Keratinocyte (primary cell): ENCODE measurements at regions not wholly inside any gene's neighbourhood (a gene's known extent, or its start where the extent isn't known, plus 50 kb on each side); places are given as distances from the start of the nearest gene placed in this dataset.

Source experiments
- DNase-seq: peaks from one replicate; pipeline ENCODE4 v3.0.0-alpha.2; 2011; ENCODE audit warnings: low read depth, missing footprints, low spot score
- FAIRE-seq: peaks from 2 replicates; lab custom pipeline; 2011; peaks lifted over from hg19 to GRCh38; lab: Jason Lieb, UNC
- H2AFZ ChIP-seq: 2 replicates; pipeline ENCODE4 v1.6.0; 2012; ENCODE audit warnings: low read length, control low read depth, inconsistent platforms; ENCODE audit not compliant: control insufficient read depth
- H3K27ac ChIP-seq: 2 replicates; pipeline ENCODE4 v1.5.1; 2011; ENCODE audit warnings: low read length; ENCODE audit not compliant: control insufficient read depth, insufficient read depth
- H3K27me3 ChIP-seq: 3 replicates; pipeline ENCODE4 v1.6.0; 2011; ENCODE audit warnings: low read length; ENCODE audit not compliant: control insufficient read depth, insufficient read depth; ENCODE audit errors: extremely low read depth
- H3K36me3 ChIP-seq, 2 experiments: 2 replicates in 1 of 2; 3 replicates in 1 of 2; pipeline ENCODE4 v1.5.1; 2011; ENCODE audit warnings: low read length in 2 of 2, mild to moderate bottlenecking in 1 of 2; ENCODE audit not compliant: control insufficient read depth in 2 of 2, insufficient read depth in 2 of 2; ENCODE audit errors: extremely low read depth in 1 of 2
- H3K4me1 ChIP-seq: 3 replicates; pipeline ENCODE4 v1.5.1; 2011; ENCODE audit warnings: low read length; ENCODE audit not compliant: control insufficient read depth, insufficient read depth; ENCODE audit errors: extremely low read depth
- H3K4me2 ChIP-seq: 3 replicates; pipeline ENCODE4 v1.6.0; 2011; ENCODE audit warnings: low read depth, low read length; ENCODE audit not compliant: control insufficient read depth, insufficient read depth; ENCODE audit errors: extremely low read depth
- H3K4me3 ChIP-seq, 3 experiments: fragments of 200-600 bp in 1 of 3; sonication (generic) in 1 of 3; 2 replicates in 2 of 3; 3 replicates in 1 of 3; pipeline ENCODE4 v1.5.1; 2011 to 2016; ENCODE audit warnings: low read length in 3 of 3, mild to moderate bottlenecking in 3 of 3, control low read depth in 2 of 3, inconsistent platforms in 1 of 3, low read depth in 1 of 3, mixed read lengths in 1 of 3, mixed run types in 1 of 3, moderate library complexity in 1 of 3; ENCODE audit not compliant: control insufficient read depth in 2 of 3, insufficient read depth in 2 of 3; ENCODE audit errors: extremely low read depth in 1 of 3
- H3K79me2 ChIP-seq: 2 replicates; pipeline ENCODE4 v1.6.0; 2012; ENCODE audit warnings: low read length; ENCODE audit not compliant: control insufficient read depth, insufficient read depth
- H3K9ac ChIP-seq: 3 replicates; pipeline ENCODE4 v1.6.0; 2011; ENCODE audit warnings: low read length; ENCODE audit not compliant: control insufficient read depth, insufficient read depth; ENCODE audit errors: extremely low read depth
- H3K9me1 ChIP-seq: 3 replicates; pipeline ENCODE4 v1.6.0; 2011; ENCODE audit warnings: low read length; ENCODE audit not compliant: control insufficient read depth, insufficient read depth; ENCODE audit errors: extremely low read depth
- H3K9me3 ChIP-seq: 2 replicates; pipeline ENCODE4 v1.5.1; 2012; ENCODE audit warnings: low read depth, low read length; ENCODE audit not compliant: control insufficient read depth
- H4K20me1 ChIP-seq: 3 replicates; pipeline ENCODE4 v1.6.0; 2011; ENCODE audit warnings: low read length; ENCODE audit not compliant: control insufficient read depth, insufficient read depth; ENCODE audit errors: extremely low read depth
- EZH2 ChIP-seq: IDR thresholded peaks from one replicate; pipeline ENCODE4 v1.6.1; 2012; ENCODE audit warnings: inconsistent platforms, mild to moderate bottlenecking, low read length, moderate library complexity
- dilution Hi-C: fragments of 300-500 bp; cut with MboI; formaldehyde crosslinking; loops from one replicate; pipeline ENCODE4 v1.7.0; 2020; ENCODE audit warnings: low sequenced_read_pairs; ENCODE audit not compliant: extremely low pct_ligation_motif_present
- TF ChIP-seq, protein P1 (sequence below), 3 experiments: IDR thresholded peaks in 1 of 3; conservative IDR thresholded peaks in 1 of 3; optimal IDR thresholded peaks in 1 of 3; 2 replicates in 2 of 3; 3 replicates in 1 of 3; pipeline versions ENCODE3 to v1.5.1; 2011; ENCODE audit warnings: low read length in 3 of 3, mild to moderate bottlenecking in 3 of 3, moderate library complexity in 2 of 3, control low read depth in 1 of 3, inconsistent platforms in 1 of 3; ENCODE audit not compliant: insufficient read depth in 2 of 3; ENCODE audit errors: extremely low read depth in 1 of 3

DNA sequence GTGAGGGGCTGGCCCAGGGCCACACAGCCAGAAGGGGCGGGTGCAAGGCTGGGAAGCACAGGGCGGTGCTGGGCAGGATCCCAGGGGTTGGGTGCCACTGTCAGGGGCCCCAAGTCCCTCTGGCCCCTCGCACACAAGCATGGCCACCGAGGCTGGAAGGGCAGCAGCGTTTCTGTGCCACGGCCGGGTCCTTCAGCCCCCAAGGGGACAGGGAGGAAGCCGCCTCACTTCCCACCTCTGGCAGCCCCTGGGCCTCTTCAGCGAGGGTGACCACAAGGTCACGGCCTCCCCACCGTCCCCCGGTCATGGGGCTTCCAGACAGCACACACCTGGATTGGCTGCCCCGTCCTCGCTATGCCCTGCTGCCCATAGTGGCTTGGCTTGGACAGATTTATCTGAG is 77.1 kb upstream of the TTC34 start:
- no peaks in the 10 kb centered on the region for H3K27me3 ChIP-seq
- no peaks in the 10 kb centered on the region for H3K9me1 ChIP-seq
- H3K79me2 ChIP-seq: no peaks in the 10 kb centered on the region
- no peak for FAIRE-seq
- H3K27ac ChIP-seq: no peak overlapping the region
- H4K20me1 ChIP-seq: no peaks in the 10 kb centered on the region
- H3K9me3 ChIP-seq: peaks cover 20% of the 10 kb centered on the region
- TF ChIP-seq, protein P1, sequence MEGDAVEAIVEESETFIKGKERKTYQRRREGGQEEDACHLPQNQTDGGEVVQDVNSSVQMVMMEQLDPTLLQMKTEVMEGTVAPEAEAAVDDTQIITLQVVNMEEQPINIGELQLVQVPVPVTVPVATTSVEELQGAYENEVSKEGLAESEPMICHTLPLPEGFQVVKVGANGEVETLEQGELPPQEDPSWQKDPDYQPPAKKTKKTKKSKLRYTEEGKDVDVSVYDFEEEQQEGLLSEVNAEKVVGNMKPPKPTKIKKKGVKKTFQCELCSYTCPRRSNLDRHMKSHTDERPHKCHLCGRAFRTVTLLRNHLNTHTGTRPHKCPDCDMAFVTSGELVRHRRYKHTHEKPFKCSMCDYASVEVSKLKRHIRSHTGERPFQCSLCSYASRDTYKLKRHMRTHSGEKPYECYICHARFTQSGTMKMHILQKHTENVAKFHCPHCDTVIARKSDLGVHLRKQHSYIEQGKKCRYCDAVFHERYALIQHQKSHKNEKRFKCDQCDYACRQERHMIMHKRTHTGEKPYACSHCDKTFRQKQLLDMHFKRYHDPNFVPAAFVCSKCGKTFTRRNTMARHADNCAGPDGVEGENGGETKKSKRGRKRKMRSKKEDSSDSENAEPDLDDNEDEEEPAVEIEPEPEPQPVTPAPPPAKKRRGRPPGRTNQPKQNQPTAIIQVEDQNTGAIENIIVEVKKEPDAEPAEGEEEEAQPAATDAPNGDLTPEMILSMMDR (optimal IDR thresholded peaks at IDR 0.05 in 1 of 3, IDR thresholded peaks at IDR 0.05 in 1 of 3, conservative IDR thresholded peaks at IDR 0.05 in 1 of 3; ENCODE audit: extremely low read depth in 1 of 3, insufficient read depth in 2 of 3, low read length in 3 of 3): no peak
- TF ChIP-seq EZH2: no peak
- H3K36me3 ChIP-seq: no peaks in the 10 kb centered on the region
- dilution Hi-C loops: no loop called here
- H2AFZ ChIP-seq: no peak overlapping the region
- H3K4me3 ChIP-seq: no peak overlapping the region
- H3K4me2 ChIP-seq: no peak overlapping the region
- H3K4me1 ChIP-seq: no peaks in the 10 kb centered on the region
- H3K9ac ChIP-seq: no peak overlapping the region
- no peak for DNase-seq

DNA sequence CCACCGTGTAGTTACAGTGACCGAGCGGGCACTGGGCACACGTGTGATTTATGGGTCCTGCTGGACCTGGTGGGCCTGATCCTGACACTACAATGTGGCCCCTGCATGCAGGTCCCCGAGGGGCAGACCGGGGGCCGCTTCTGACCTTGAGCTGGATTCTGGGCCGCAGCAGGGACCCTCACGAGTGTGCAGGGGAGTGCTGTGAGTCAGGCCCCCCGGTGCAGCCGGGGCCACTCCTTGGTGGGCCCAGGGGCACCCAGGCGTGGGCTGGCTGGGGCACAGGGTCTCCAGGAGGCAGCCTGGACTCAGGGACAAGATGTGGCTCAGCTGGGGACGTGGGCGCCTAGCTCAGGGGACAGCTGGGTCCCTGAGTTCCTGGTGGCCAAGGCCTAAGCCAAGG is 77.5 kb upstream of the TTC34 start:
- Histone ChIP-seq H3K36me3 (no peaks in the 10 kb centered on the region), H2AFZ (no peak overlapping the region), H3K9ac (no peak overlapping the region), H3K79me2 (no peaks in the 10 kb centered on the region), H3K4me3 (no peak overlapping the region), H4K20me1 (no peaks in the 10 kb centered on the region), H3K4me1 (no peaks in the 10 kb centered on the region), H3K4me2 (no peak overlapping the region), H3K27ac (no peak overlapping the region), H3K9me1 (no peaks in the 10 kb centered on the region), H3K9me3 (peaks cover 17% of the 10 kb centered on the region), H3K27me3 (no peaks in the 10 kb centered on the region)
- dilution Hi-C loops: no loop called here
- TF ChIP-seq, protein P1 (optimal IDR thresholded peaks at IDR 0.05 in 1 of 3, IDR thresholded peaks at IDR 0.05 in 1 of 3, conservative IDR thresholded peaks at IDR 0.05 in 1 of 3; ENCODE audit: extremely low read depth in 1 of 3, insufficient read depth in 2 of 3, low read length in 3 of 3): no peak
- no peak for TF ChIP-seq EZH2
- FAIRE-seq (no peak), DNase-seq (no peak)
